ENCODE measurements at regions not wholly inside any gene's neighbourhood (a gene's known extent, or its start where the extent isn't known, plus 50 kb on each side); places are given as distances from the start of the nearest gene placed in this dataset.

GRCh38 chr7:131927770-131928423 is 371.5 kb upstream of the PODXL start:
- no peaks in the 10 kb centered on the region for H3K4me1 Mint-ChIP-seq
- H3K27ac Mint-ChIP-seq: no peak overlapping the region
- no peak for TF ChIP-seq MLX (CRISPR knock-in tag; IDR thresholded peaks at IDR 0.05)
- no peak for TF ChIP-seq RORB (CRISPR knock-in tag; IDR thresholded peaks at IDR 0.05)
- peaks cover 9% of the 10 kb centered on the region; the same call in 1 of the 2 replicates for H3K27me3 Mint-ChIP-seq (ENCODE audit: low read depth)
- no peaks in the 10 kb centered on the region for H3K36me3 Mint-ChIP-seq
- POLR2A ChIA-PET: no interaction called here
- ATAC-seq (no peak), DNase-seq (ENCODE audit: low spot score) (no peak)
- no peaks in the 10 kb centered on the region for H3K9me3 Mint-ChIP-seq
- CTCF ChIA-PET: interaction anchor here (1.6 kb wide), 1 partner anchor 69 kb away, joined by 6 read pairs; no protein-coding TSS in a partner anchor
- H3K4me3 Mint-ChIP-seq: no peak overlapping the region

- POLR2A ChIA-PET: no interaction called here
- DNase-seq (ENCODE audit: low spot score) (no peak), ATAC-seq (no peak)
- Mint-ChIP-seq H3K27ac (no peak overlapping the region), H3K9me3 (no peaks in the 10 kb centered on the region), H3K27me3 (ENCODE audit: low read depth) (peaks cover 7% of the 10 kb centered on the region; the same call in 1 of the 2 replicates), H3K4me3 (no peak overlapping the region), H3K4me1 (no peaks in the 10 kb centered on the region), H3K36me3 (no peaks in the 10 kb centered on the region)
- CTCF ChIA-PET: interaction anchor here (1.3 kb wide), 1 partner anchor 66 kb away, joined by 5 read pairs; no protein-coding TSS in a partner anchor
- TF ChIP-seq NFATC4 (CRISPR knock-in tag; IDR thresholded peaks at IDR 0.05) (no peak), ZSCAN18 (CRISPR knock-in tag; IDR thresholded peaks at IDR 0.05) (no peak), ETV6 (CRISPR knock-in tag; IDR thresholded peaks at IDR 0.05) (no peak), ATF6 (CRISPR knock-in tag; IDR thresholded peaks at IDR 0.05) (no peak), ZNF396 (CRISPR knock-in tag; IDR thresholded peaks at IDR 0.05; ENCODE audit: borderline replicate concordance) (no peak), ZNF281 (CRISPR knock-in tag; IDR thresholded peaks at IDR 0.05) (no peak), ZNF138 (CRISPR knock-in tag; conservative IDR thresholded peaks at IDR 0.05) (no peak), RORB (CRISPR knock-in tag; IDR thresholded peaks at IDR 0.05) (no peak), MXD4 (CRISPR knock-in tag; IDR thresholded peaks at IDR 0.05; ENCODE audit: borderline replicate concordance) (no peak), PRRX2 (CRISPR knock-in tag; IDR thresholded peaks at IDR 0.05) (no peak), ATF1 (CRISPR knock-in tag; IDR thresholded peaks at IDR 0.05) (no peak), FOXP4 (CRISPR knock-in tag; IDR thresholded peaks at IDR 0.05) (no peak)
These were observed 369.2 kb upstream of the PODXL start for GRCh38 chr7:131925636-131926035.
